ENCODE measurements at regions not wholly inside any gene's neighbourhood (a gene's known extent, or its start where the extent isn't known, plus 50 kb on each side); places are given as distances from the start of the nearest gene placed in this dataset.

GRCh38 chr13:57824121-57824520 is 192.6 kb downstream of the PCDH17 start:
- Histone ChIP-seq H3K27me3 (replicated peaks in 2 of 5; ENCODE audit: control insufficient read depth in 4 of 5, insufficient read depth in 5 of 5, low read length in 4 of 5) (no peaks in the 10 kb centered on the region), H3K27ac (ENCODE audit: insufficient read depth in 1 of 2, low read depth in 1 of 2, low read length in 2 of 2, poor library complexity in 1 of 2, severe bottlenecking in 2 of 2) (no peak overlapping the region), H3K36me3 (ENCODE audit: control insufficient read depth in 4 of 4, insufficient read depth in 4 of 4, low read length in 3 of 4) (no peaks in the 10 kb centered on the region), H3K4me3 (ENCODE audit: control insufficient read depth in 1 of 7, extremely low read depth in 1 of 7, insufficient read depth in 4 of 7, low read depth in 2 of 7, low read length in 6 of 7) (no peak overlapping the region), H3K9me3 (ENCODE audit: control extremely low read depth in 1 of 5, control insufficient read depth in 4 of 5, insufficient read depth in 2 of 5, low read depth in 1 of 5, low read length in 4 of 5) (peaks cover 0 to 8% (median 0%) of the 10 kb centered on the region in 5 experiments), H3K4me1 (ENCODE audit: control extremely low read depth in 1 of 4, control insufficient read depth in 4 of 4, insufficient read depth in 4 of 4, low read length in 3 of 4) (no peaks in the 10 kb centered on the region)
- ChIA-PET POLR2A (no interaction called here), CTCF (no interaction called here)
- no peak for DNase-seq
- WGBS (ENCODE audit: insufficient coverage) = 100% methylated on average over 4 of the region's 4 CpGs

GRCh38 chr13:57825066-57825465 is 193.5 kb downstream of the PCDH17 start:
- no peak for DNase-seq
- POLR2A ChIA-PET = no interaction called here
- Histone ChIP-seq H3K4me1 (ENCODE audit: control extremely low read depth in 1 of 4, control insufficient read depth in 4 of 4, insufficient read depth in 4 of 4, low read length in 3 of 4) (no peaks in the 10 kb centered on the region), H3K27me3 (replicated peaks in 2 of 5; ENCODE audit: control insufficient read depth in 4 of 5, insufficient read depth in 5 of 5, low read length in 4 of 5) (no peaks in the 10 kb centered on the region), H3K36me3 (ENCODE audit: control insufficient read depth in 4 of 4, insufficient read depth in 4 of 4, low read length in 3 of 4) (no peaks in the 10 kb centered on the region), H3K27ac (ENCODE audit: insufficient read depth in 1 of 2, low read depth in 1 of 2, low read length in 2 of 2, poor library complexity in 1 of 2, severe bottlenecking in 2 of 2) (no peak overlapping the region), H3K9me3 (ENCODE audit: control extremely low read depth in 1 of 5, control insufficient read depth in 4 of 5, insufficient read depth in 2 of 5, low read depth in 1 of 5, low read length in 4 of 5) (peaks cover 0 to 8% (median 0%) of the 10 kb centered on the region in 5 experiments), H3K4me3 (ENCODE audit: control insufficient read depth in 1 of 7, extremely low read depth in 1 of 7, insufficient read depth in 4 of 7, low read depth in 2 of 7, low read length in 6 of 7) (no peak overlapping the region)
- CTCF ChIA-PET = no interaction called here
- 100% methylated on average over 1 of the region's 2 CpGs for WGBS (ENCODE audit: insufficient coverage)

- no peaks in the 10 kb centered on the region for H3K36me3 ChIP-seq (ENCODE audit: control insufficient read depth in 4 of 4, insufficient read depth in 4 of 4, low read length in 3 of 4)
- ChIA-PET CTCF (no interaction called here), POLR2A (no interaction called here)
- no peaks in the 10 kb centered on the region for H3K27me3 ChIP-seq (replicated peaks in 2 of 5; ENCODE audit: control insufficient read depth in 4 of 5, insufficient read depth in 5 of 5, low read length in 4 of 5)
- 100% methylated on average over 2 of the region's 3 CpGs for WGBS (ENCODE audit: insufficient coverage)
- no peak overlapping the region for H3K27ac ChIP-seq (ENCODE audit: insufficient read depth in 1 of 2, low read depth in 1 of 2, low read length in 2 of 2, poor library complexity in 1 of 2, severe bottlenecking in 2 of 2)
- no peak overlapping the region for H3K4me3 ChIP-seq (ENCODE audit: control insufficient read depth in 1 of 7, extremely low read depth in 1 of 7, insufficient read depth in 4 of 7, low read depth in 2 of 7, low read length in 6 of 7)
- no peaks in the 10 kb centered on the region for H3K4me1 ChIP-seq (ENCODE audit: control extremely low read depth in 1 of 4, control insufficient read depth in 4 of 4, insufficient read depth in 4 of 4, low read length in 3 of 4)
- no peak for DNase-seq
- no peaks in the 10 kb centered on the region for H3K9me3 ChIP-seq (ENCODE audit: control extremely low read depth in 1 of 5, control insufficient read depth in 4 of 5, insufficient read depth in 2 of 5, low read depth in 1 of 5, low read length in 4 of 5)
Measured at GRCh38 chr13:57829496-57829895, 198.0 kb downstream of the PCDH17 start.

GRCh38 chr13:57832187-57832586 is 200.6 kb downstream of the PCDH17 start:
- Histone ChIP-seq H3K4me3 (ENCODE audit: control insufficient read depth in 1 of 7, extremely low read depth in 1 of 7, insufficient read depth in 4 of 7, low read depth in 2 of 7, low read length in 6 of 7) (no peak overlapping the region), H3K36me3 (ENCODE audit: control insufficient read depth in 4 of 4, insufficient read depth in 4 of 4, low read length in 3 of 4) (no peaks in the 10 kb centered on the region), H3K9me3 (ENCODE audit: control extremely low read depth in 1 of 5, control insufficient read depth in 4 of 5, insufficient read depth in 2 of 5, low read depth in 1 of 5, low read length in 4 of 5) (no peaks in the 10 kb centered on the region), H3K27me3 (replicated peaks in 2 of 5; ENCODE audit: control insufficient read depth in 4 of 5, insufficient read depth in 5 of 5, low read length in 4 of 5) (no peaks in the 10 kb centered on the region), H3K27ac (ENCODE audit: insufficient read depth in 1 of 2, low read depth in 1 of 2, low read length in 2 of 2, poor library complexity in 1 of 2, severe bottlenecking in 2 of 2) (no peak overlapping the region), H3K4me1 (ENCODE audit: control extremely low read depth in 1 of 4, control insufficient read depth in 4 of 4, insufficient read depth in 4 of 4, low read length in 3 of 4) (no peaks in the 10 kb centered on the region)
- DNase-seq = no peak
- CTCF ChIA-PET = no interaction called here
- POLR2A ChIA-PET = no interaction called here
- 98% methylated on average over 7 of the region's 8 CpGs for WGBS (ENCODE audit: insufficient coverage)

GRCh38 chr13:57837801-57838200 is 206.3 kb downstream of the PCDH17 start:
- ChIA-PET CTCF (no interaction called here), POLR2A (no interaction called here)
- no peaks in the 10 kb centered on the region for H3K9me3 ChIP-seq (ENCODE audit: control extremely low read depth in 1 of 5, control insufficient read depth in 4 of 5, insufficient read depth in 2 of 5, low read depth in 1 of 5, low read length in 4 of 5)
- H3K4me1 ChIP-seq (ENCODE audit: control extremely low read depth in 1 of 4, control insufficient read depth in 4 of 4, insufficient read depth in 4 of 4, low read length in 3 of 4) = no peaks in the 10 kb centered on the region
- no peak for DNase-seq
- H3K4me3 ChIP-seq (ENCODE audit: control insufficient read depth in 1 of 7, extremely low read depth in 1 of 7, insufficient read depth in 4 of 7, low read depth in 2 of 7, low read length in 6 of 7) = no peak overlapping the region
- no peaks in the 10 kb centered on the region for H3K36me3 ChIP-seq (ENCODE audit: control insufficient read depth in 4 of 4, insufficient read depth in 4 of 4, low read length in 3 of 4)
- no peak overlapping the region for H3K27ac ChIP-seq (ENCODE audit: insufficient read depth in 1 of 2, low read depth in 1 of 2, low read length in 2 of 2, poor library complexity in 1 of 2, severe bottlenecking in 2 of 2)
- no peaks in the 10 kb centered on the region for H3K27me3 ChIP-seq (replicated peaks in 2 of 5; ENCODE audit: control insufficient read depth in 4 of 5, insufficient read depth in 5 of 5, low read length in 4 of 5)

- POLR2A ChIA-PET = no interaction called here
- H3K9me3 ChIP-seq (ENCODE audit: control extremely low read depth in 1 of 5, control insufficient read depth in 4 of 5, insufficient read depth in 2 of 5, low read depth in 1 of 5, low read length in 4 of 5) = peaks cover 0 to 13% (median 6%) of the 10 kb centered on the region in 5 experiments
- DNase-seq = no peak
- WGBS (ENCODE audit: insufficient coverage) = no CpG with 5 or more reads among the region's 1 CpG
- CTCF ChIA-PET = no interaction called here
- H3K27ac ChIP-seq (ENCODE audit: insufficient read depth in 1 of 2, low read depth in 1 of 2, low read length in 2 of 2, poor library complexity in 1 of 2, severe bottlenecking in 2 of 2) = no peak overlapping the region
- H3K27me3 ChIP-seq (replicated peaks in 2 of 5; ENCODE audit: control insufficient read depth in 4 of 5, insufficient read depth in 5 of 5, low read length in 4 of 5) = no peaks in the 10 kb centered on the region
- no peaks in the 10 kb centered on the region for H3K4me1 ChIP-seq (ENCODE audit: control extremely low read depth in 1 of 4, control insufficient read depth in 4 of 4, insufficient read depth in 4 of 4, low read length in 3 of 4)
- H3K4me3 ChIP-seq (ENCODE audit: control insufficient read depth in 1 of 7, extremely low read depth in 1 of 7, insufficient read depth in 4 of 7, low read depth in 2 of 7, low read length in 6 of 7) = no peak overlapping the region
- H3K36me3 ChIP-seq (ENCODE audit: control insufficient read depth in 4 of 4, insufficient read depth in 4 of 4, low read length in 3 of 4) = no peaks in the 10 kb centered on the region
Measured at GRCh38 chr13:57843521-57843920, 212.0 kb downstream of the PCDH17 start.

- Histone ChIP-seq H3K27ac (ENCODE audit: insufficient read depth in 1 of 2, low read depth in 1 of 2, low read length in 2 of 2, poor library complexity in 1 of 2, severe bottlenecking in 2 of 2) (no peak overlapping the region), H3K4me3 (ENCODE audit: control insufficient read depth in 1 of 7, extremely low read depth in 1 of 7, insufficient read depth in 4 of 7, low read depth in 2 of 7, low read length in 6 of 7) (no peak overlapping the region), H3K36me3 (ENCODE audit: control insufficient read depth in 4 of 4, insufficient read depth in 4 of 4, low read length in 3 of 4) (no peaks in the 10 kb centered on the region), H3K27me3 (replicated peaks in 2 of 5; ENCODE audit: control insufficient read depth in 4 of 5, insufficient read depth in 5 of 5, low read length in 4 of 5) (no peaks in the 10 kb centered on the region), H3K9me3 (ENCODE audit: control extremely low read depth in 1 of 5, control insufficient read depth in 4 of 5, insufficient read depth in 2 of 5, low read depth in 1 of 5, low read length in 4 of 5) (peaks cover 0 to 13% (median 6%) of the 10 kb centered on the region in 5 experiments), H3K4me1 (ENCODE audit: control extremely low read depth in 1 of 4, control insufficient read depth in 4 of 4, insufficient read depth in 4 of 4, low read length in 3 of 4) (no peaks in the 10 kb centered on the region)
- ChIA-PET CTCF (no interaction called here), POLR2A (no interaction called here)
- 96% methylated on average over 3 of the region's 4 CpGs for WGBS (ENCODE audit: insufficient coverage)
- no peak for DNase-seq
Measured at GRCh38 chr13:57846600-57847173, 215.1 kb downstream of the PCDH17 start.
